ENCODE measurements at regions not wholly inside any gene's neighbourhood (a gene's known extent, or its start where the extent isn't known, plus 50 kb on each side); places are given as distances from the start of the nearest gene placed in this dataset.

DNA sequence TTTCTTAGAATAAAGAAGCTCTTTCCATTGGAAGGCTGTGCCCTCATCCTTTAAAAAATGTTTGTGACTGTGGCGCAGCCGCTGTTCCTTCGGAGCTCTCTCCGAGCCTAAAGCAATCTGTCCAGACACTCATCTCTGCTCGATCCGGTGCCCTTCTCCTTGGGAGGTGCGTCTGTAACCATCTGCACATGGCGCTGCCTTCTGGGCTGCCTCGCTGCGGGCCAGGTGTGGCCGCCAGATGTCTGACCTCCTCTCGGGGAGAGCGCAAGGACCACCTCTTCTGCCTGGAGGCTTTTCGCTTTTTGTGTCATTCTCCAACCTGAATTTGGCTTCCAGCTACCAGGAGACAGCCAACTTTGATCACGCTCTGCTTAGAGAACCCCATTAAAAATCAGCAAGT is 153.4 kb upstream of the PTCH1 start:
- DNase-seq (ENCODE audit: low read depth) = no peak

DNA sequence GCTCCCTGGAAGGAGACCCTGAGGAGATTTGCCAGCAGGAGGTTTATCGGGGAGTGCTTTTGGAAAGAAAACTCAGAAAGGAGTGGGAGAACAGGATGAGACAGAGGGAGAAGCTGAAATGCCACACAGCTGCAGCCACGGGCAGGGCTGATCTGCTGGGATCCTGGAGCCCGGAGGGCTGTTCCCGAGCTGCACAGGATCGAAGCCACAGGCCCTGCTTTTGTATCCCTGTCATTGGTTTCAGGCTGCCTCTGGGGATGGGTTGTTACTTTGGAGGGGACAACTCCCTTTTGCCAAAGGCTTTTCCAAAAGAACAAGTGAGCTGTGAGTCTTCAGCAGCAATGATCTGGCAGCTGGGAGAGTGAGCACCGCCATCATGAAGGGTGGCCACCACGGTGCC is 152.5 kb upstream of the PTCH1 start:
- no peak for DNase-seq (ENCODE audit: low read depth)

DNA sequence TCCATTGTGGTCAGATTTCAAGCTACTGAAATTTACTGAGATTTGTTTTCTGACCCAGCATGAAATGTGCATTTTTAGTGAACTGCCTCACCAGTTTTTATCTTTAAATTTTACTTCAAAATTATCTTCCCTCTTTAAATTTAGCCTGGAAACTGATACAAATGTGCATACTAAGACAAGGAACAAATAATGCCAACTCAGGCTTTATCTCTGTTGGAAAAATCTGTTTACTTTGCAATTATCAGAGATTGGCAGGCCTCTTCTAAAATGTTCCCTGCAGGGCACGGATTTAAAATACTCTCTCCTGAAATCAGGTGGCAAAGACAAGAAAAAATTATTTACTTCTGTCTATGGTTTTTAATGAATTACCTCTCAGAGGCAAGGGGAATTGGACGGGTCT is 151.0 kb upstream of the PTCH1 start:
- DNase-seq (ENCODE audit: low read depth) = no peak

DNA sequence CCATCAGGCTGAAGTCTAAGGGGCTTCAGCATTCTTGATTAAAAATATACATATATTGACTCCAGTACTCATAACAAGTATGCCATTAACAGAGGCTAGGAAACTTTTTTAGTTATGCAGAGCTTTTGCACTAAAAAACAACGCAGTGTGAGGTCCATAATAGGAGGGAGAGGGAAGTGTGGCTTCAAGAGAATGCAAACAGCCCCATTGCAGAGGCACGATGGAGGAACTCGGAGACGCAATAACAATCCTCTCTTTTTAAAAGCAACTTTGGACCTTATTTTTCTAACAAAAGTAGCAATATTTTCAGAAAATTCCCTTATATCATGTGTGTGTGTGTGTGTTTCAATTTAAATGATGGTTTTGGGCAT is 150.0 kb upstream of the PTCH1 start:
- no peak for DNase-seq (ENCODE audit: low read depth)

DNA sequence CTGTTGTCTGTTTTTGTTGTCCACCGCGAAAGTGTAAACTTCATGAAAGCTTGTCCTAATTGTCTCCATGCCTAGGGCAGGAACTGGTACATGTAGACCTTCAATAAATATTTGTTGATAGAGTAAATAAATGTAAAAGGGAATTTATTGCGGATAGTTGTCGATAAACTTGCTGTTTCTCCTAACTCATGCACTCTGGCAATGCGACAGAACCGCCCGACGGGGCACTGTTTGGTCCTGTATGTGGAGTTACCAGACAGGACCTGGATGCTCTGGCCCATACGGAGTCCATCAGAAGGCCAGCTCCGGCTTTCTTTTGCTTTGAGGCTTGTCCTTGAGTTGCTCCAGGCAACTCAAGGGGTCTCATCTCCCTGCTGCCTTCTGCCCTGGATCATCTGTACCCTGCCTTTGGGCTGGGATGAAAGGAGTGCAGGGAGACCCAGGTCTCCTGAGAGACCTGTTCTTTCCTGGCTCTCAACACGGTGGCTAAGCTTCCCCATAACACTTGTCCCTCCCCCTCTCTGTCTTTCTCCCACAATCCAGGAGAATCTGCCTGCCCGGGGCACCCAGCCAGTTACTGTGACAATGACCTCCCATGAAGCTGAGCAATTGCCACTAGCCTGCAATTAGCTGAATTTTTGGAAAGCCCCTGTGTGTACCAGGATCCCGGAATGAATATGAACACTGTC is 149.5 kb upstream of the PTCH1 start:
- no peak for DNase-seq (ENCODE audit: low read depth)

DNA sequence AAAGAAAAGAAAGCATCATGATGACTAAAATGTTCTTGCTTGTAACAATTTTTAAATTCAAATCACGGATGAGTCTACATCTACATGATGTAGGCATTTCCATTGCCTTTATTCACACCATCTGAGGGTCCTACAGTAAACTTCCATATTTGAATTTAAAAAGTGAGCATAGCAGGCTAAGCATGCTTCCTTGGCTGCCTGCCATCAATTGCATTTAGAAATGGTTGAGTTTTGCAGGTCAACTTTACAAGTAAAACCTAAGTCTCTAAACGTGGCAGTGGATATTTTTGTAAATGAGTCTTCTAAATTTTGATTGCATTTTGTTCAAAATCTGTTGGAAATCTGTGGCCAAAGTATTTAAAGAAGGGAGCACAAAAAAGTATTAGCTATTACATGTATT is 136.5 kb upstream of the PTCH1 start:
- no peak for DNase-seq (ENCODE audit: low read depth)

DNA sequence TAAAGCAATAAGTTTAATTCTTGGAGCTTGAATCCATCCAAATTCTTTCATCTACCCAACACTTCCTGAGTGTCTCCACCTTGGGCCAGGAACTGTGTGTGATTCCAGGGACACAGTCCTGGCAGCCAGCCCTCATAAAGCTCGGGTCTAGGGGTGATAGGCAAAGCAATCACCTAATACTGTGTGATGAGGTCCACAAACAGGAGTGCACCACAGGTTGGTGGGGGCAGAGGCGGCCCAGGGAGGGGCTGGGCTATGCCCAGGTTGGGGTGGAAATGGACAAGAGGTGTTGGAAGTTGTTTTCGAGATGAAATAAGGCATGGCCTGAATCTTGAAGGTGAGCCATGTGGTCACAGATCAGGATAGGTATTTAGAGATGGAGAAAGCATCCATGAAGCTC is 133.9 kb upstream of the PTCH1 start:
- DNase-seq (ENCODE audit: low read depth) = no peak

DNA sequence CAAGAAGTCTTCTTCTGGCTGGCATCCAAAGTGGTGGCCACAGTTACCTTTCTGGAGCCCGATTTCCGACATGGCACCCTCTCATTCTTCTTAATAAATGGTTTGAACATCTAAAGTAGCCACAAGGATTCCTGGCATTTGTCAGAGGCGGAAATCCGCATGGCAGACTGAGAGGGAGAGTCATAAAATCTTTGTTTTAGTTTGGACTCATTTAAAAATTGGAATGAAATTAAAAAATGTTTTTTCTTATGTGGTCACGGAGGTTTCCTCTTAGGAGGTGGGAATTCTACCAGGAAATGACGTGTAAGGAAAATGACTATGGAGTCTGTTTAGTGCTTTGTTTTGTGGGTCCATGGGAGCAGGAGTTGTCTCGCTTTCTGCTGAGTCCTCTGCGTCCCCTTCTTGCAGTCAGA is 133.0 kb upstream of the PTCH1 start:
- no peak for DNase-seq (ENCODE audit: low read depth)

DNA sequence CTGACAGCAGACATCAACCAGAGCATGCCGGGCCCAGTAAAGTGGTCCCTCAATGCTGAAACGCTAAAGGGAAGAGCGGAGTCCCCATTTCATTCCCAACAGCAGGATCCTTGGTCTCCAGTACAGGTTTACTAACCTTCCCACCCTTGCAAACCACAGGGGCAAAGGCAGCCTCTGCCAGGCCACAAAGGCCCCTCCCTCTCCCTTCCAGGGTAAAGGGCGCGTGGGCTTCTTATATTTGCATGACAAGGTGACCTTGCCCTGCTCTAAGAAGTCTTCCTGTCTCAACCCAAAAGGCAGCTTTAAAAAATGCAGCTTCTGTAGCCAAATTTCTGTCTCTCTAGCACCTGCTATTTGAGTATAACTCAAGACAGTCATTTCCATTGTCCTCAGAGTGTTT is 131.5 kb upstream of the PTCH1 start:
- DNase-seq (ENCODE audit: low read depth) = no peak

DNA sequence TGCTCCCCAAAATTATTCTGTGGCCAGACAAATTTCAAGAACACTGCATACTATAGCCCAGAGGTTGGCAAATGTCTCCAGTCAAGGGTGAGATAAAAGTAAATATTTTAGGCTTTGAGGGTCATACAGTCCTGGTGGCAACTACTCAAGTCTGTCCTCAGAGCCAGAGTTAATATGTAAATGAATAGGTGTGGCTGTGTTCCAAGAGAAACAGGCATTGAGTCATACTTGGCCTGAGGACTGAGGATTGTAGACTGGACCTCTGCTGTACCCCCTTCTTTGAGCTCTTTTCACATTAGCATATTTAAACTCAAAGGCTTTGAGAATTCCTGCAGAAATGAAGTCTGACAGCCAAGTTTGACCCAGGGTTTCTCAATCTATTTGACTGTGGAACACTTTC is 129.2 kb upstream of the PTCH1 start:
- DNase-seq (ENCODE audit: low read depth) = no peak

DNA sequence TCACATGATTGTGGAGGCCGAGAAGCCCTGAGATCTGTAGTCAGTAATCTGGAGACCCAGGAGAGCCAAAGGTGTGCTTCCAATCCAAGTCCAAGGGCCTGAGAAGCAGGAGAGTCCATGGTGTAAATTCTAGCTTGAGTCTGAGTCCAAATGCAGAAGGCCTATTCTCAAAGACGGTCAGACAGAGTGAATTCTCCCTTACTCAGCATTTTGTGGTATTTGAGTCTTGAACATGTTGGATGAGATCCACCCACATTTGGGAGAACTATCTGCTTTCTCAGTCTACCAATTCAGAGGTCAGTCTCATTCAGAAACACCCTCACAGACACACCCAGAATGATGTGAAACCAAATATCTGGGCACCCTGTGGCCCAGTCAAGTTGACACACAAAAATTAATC is 128.8 kb upstream of the PTCH1 start:
- DNase-seq (ENCODE audit: low read depth) = no peak

DNA sequence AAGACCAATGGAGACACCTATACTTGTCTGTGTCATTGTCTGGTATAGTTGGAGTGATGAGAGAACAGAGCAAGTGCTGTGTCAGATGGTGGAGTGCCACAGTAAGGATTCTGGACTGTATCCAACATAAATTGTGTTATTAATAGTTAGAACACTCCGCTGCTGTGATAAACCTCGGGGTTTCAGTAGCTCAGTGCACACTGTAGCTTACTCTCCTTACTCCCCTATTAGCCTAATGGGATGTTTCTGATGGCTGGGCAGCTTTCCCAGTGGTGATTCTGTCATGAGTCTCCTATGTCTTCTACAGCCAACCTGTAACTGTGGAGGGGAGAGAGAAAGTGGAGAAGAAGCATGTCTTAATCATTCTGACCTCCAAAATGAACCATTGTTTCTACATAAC is 127.6 kb upstream of the PTCH1 start:
- DNase-seq (ENCODE audit: low read depth) = no peak

DNA sequence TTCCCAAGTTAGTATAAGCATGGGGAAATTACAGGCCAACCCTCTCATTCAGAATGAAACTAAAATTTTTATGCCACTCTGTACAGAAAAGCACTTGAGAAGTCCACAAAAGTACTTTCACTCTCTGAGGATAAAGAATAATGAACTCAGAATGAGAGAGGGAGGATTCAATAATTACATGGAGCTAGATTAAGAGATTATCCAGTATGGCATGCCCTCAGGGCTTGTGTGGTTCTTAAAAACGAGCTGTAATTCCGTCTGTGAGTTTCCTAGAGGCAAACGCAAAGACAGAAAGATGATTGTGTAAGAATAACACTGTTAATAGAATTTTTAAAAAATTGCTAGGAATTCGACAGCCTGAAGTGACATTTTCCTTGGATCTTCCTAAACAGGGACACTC is 126.8 kb upstream of the PTCH1 start:
- DNase-seq (ENCODE audit: low read depth) = no peak

DNA sequence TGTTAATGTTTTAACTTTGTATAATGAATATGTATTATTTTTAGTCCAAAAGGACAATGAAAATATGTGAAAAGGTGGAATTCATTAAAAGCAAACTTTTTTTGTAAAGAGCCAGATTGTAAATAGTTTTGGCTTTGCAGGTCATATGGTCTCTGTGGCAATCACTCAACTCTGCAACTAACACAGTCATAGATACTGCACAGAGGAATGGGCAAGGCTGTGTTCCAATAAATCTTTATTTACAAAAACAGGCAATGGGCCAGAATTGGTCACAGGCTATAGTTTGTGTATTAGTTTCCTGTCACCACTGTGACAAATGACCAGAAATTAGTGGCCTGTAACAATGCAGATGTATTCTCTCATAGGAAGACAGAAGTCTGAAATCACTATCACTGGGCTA is 125.4 kb upstream of the PTCH1 start:
- DNase-seq (ENCODE audit: low read depth) = no peak

DNA sequence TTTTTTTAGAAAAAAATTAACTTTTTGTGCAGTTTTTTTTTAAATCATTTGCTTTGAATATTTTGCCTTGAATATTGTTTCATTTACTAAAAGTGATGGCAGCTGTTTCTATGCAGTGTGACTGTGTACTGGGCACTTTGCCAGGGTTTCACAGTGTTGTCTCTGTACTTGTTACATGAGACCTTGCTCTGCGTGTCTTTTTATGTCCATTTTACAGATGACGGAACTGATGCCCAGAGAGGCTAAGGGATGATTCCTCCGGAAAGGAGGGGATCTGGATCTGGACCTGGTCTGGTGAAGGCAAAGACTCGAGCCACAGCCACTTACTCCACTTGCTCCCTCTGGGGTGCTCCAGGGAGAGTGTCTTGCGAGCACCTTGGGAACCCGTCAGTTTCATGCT is 124.8 kb upstream of the PTCH1 start:
- DNase-seq (ENCODE audit: low read depth) = no peak

DNA sequence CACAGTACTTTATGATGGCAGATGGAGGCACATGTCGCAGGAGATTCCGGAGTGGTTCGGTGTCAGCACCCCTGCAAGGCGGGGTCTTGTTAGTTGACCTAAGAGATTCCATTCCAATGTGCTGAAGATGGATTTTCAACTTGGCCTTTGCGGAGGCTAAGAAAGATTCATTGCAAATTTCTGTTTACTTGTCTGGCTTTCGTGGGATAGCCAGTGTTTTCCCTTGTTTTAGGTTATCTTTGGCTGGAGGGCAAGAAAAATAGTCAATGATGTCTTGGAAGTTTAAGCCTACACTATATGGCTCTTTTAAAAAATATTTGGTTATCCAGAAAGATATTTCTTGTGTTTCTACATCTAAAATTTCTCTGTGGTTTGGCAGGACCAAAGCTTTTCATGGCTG is 123.6 kb upstream of the PTCH1 start:
- DNase-seq (ENCODE audit: low read depth) = no peak

DNA sequence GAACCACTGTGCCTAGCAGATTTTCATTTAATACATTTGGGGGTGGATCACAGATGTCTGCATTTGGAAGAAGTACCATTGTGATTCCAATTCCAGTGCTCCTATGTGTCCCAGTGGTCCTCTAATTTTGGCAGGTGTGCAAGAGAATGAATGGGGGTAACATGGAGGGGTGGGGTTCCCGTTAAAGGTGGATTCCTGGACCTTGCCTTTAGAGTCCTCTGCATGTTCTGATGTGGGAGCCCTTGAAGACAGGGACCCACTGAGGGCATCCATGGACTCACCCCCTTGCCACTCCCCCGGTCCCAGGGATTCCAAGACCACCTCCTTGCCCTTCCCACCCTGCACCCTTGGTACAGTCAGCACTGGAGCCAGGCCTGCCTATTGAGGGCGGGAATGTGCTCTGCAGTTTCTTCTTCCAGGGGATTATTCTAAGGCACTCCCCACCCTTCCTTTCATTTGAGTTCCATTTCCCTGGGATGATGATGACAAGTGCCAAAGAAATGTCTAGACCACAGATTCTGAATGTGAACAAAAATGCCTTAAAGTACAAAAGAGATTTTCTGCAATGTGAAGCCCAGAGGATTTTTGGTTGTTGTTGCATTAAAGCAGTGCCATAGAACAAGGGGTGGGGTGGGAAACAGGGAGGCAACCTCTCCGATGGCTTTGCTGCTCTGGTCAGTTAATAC is 119.4 kb upstream of the PTCH1 start:
- no peak for DNase-seq (ENCODE audit: low read depth)

DNA sequence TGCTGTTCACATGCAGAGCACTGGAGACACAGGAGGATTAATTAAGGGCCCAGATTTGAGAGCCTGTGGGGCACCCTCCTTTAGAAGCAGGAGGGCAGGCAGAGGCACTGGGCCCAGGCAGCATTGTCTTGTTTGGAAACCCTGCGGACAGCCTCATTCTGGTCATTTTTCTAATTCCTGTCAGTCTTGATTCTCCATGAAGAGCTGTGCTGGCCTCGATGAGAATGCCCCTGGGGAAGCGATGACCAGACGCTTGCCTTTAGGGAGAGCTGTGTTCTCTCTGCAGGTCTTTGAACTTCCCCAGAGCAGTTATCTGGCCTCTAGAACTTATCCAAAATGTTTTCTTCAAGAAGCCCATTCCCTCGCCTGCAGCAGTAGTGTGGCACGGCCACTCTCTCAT is 117.8 kb upstream of the PTCH1 start:
- DNase-seq (ENCODE audit: low read depth) = no peak

DNA sequence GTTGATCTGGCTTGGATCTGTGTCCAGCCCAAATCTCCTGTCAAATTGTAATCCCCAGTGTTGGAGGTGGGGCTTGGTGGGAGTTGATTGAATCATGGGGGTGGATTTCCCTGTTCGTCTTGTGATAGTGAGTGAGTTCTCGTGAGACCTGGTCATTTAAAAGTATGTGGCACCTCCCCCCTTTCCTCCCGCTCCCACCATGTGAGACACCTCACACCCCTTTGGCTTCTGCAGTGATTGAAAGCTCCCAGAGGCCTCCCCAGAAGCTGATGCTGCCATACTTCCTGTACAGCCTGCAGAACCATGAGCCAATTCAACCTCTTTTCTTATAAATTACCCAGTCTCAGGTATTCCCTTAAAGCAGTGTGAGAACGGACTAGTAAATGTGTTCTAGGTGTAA is 117.3 kb upstream of the PTCH1 start:
- DNase-seq (ENCODE audit: low read depth) = no peak

DNA sequence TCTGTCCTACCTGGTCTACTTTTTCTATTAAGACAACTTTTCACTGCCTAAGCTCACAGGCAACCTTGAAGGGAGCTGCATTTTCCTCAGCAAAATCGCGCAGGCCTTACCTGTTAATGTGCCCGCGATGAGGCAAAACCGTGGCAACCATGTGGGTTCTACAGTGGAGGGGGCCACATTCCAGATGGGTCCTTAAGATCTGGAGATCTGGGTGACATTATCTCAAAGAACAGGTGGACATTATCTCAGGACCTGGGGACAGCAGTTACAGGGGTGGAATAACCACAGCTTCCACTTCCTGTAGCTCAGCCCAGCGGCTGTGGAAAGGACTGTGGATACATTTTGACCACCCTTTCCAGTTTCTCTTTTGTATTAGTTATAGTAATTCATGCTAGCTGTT is 112.8 kb upstream of the PTCH1 start:
- DNase-seq (ENCODE audit: low read depth) = no peak

DNA sequence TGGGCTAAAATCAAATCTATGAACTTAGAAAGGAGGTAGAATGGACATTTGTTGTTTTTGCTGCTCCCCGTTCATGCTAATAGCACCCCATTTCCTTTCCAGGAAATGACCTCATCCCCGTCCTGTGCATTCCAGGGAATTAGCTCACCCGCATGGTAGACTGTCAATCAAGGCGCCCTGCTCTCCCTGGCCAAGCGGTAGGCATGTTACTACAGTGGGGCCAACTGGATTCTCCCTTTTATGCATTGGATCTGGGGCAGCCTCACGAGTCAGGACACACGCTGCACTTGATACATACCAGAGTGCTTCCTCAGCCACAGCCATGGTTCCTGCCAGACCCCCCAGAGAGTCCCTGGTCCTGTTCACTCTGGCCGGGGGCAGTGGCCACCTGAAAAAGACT is 111.0 kb upstream of the PTCH1 start:
- no peak for DNase-seq (ENCODE audit: low read depth)

DNA sequence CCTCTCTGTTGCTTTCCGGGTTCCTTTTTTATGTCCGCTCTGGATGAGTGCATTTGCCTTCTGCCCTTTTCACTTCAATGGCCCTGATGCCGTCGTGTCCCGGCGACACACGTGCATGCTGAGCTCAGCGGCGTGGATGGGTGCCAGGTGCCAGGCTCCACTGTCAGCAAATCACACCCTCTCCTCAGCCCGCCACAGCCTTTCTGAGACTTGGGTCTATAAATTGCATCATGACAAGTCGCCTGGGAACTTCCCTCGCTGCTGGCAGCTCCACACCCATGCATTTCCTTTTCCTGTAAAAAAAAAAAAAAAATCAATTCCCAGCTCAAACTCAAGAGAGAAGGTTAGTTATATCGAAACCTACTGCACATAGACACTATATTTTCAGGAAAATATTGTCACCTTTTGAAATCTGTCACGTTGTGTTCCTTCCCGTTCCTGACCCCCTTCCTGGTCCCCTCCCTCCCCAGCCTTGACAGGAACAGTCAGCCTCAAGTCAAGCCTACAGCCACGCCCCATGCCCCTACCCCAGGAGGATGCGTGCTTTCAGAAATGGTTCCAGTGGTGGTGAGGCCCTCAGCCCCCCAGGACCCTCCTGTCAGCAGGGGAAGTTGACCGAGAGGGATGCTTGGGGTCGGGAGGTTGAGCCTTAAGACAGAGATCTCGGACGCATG is 110.3 kb upstream of the PTCH1 start:
- no peak for DNase-seq (ENCODE audit: low read depth)

DNA sequence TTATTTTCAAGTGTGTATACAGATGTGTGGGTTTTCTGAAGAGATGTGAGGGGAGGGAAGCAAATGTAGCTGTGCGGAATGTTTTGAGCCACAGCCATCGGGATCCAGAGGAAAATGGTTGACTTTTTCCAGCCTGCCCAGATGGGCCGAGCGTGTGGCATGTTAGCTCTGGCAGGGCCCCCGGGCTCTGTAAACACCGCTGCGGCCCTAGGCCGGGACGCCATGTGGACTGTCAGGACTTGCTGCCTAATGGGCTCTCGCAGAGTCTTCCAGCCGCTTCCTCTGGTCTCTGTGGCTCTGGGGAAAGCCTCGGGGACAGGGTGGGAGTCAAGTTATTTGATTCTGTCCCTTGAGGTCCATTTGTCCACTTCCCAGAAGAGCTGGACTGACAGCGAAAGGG is 109.6 kb upstream of the PTCH1 start:
- DNase-seq (ENCODE audit: low read depth) = no peak

DNA sequence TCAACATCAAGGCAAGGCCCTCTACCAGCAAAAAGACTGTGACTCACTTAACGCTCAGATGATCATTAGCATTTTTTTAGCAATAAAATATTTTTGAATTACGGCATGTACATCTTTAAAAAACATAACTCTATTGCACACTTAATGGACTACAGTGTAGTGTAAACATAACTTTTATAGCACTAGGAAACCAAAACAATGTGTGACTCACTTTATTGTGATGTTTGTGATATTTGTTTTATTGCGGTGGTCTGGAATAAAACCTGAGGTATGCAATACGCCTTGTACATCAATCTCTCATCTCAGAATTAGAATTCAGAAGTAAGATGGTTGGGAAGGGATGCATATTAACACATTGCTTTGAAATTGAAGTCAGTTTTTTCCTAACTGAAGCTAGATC is 106.9 kb upstream of the PTCH1 start:
- no peak for DNase-seq (ENCODE audit: low read depth)

All from T follicular helper cell (primary cell).